Osteocyte (in vitro differentiated cells): ENCODE measurements at regions not wholly inside any gene's neighbourhood (a gene's known extent, or its start where the extent isn't known, plus 50 kb on each side); places are given as distances from the start of the nearest gene placed in this dataset.
"Not testable (repeated sequence)": the region's sequence is repeated elsewhere in the genome, so short reads cannot be mapped to it uniquely, and the experiment has no call there.

ENCODE experiments used
- DNase-seq: peaks from one replicate; pipeline ENCODE4 v3.0.0; 2021; ENCODE audit warnings: mixed read lengths; ENCODE audit not compliant: unreplicated experiment; ENCODE audit errors: extremely low spot score
- H3K27ac Mint-ChIP-seq: one replicate; pipeline ENCODE4 v1.8.0; 2021; ENCODE audit warnings: mild to moderate bottlenecking, mixed read lengths; ENCODE audit not compliant: unreplicated experiment
- H3K27me3 Mint-ChIP-seq: one replicate; pipeline ENCODE4 v1.8.0; 2021; ENCODE audit warnings: mixed read lengths; ENCODE audit not compliant: unreplicated experiment
- H3K36me3 Mint-ChIP-seq: one replicate; pipeline ENCODE4 v1.8.0; 2021; ENCODE audit warnings: mixed read lengths; ENCODE audit not compliant: unreplicated experiment
- H3K4me1 Mint-ChIP-seq: one replicate; pipeline ENCODE4 v1.8.0; 2021; ENCODE audit warnings: mixed read lengths; ENCODE audit not compliant: unreplicated experiment
- H3K4me3 Mint-ChIP-seq: one replicate; pipeline ENCODE4 v1.8.0; 2021; ENCODE audit warnings: mild to moderate bottlenecking, moderate library complexity, mixed read lengths; ENCODE audit not compliant: unreplicated experiment
- H3K9me3 Mint-ChIP-seq: one replicate; pipeline ENCODE4 v1.8.0; 2021; ENCODE audit warnings: mixed read lengths; ENCODE audit not compliant: unreplicated experiment

DNA sequence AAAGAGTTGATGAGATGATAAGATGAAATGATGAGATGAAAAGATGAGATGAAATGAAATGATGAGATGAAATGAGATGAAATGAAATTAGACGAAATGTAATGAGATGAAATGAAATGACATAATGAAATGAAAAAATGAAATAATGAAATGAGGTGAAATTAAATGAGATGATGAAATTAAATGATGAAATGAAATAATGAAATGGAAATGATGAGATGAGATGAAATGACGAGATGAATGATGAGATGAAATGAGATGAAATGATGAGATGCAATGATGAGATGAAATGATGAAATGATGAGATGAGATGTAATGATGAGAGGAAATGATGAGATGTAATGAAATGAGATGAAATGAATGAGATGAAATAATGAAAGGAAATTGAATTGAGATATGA is 339.3 kb upstream of the PLGLB1 start:
- H3K36me3 Mint-ChIP-seq, H3K27me3 Mint-ChIP-seq, H3K27ac Mint-ChIP-seq, H3K9me3 Mint-ChIP-seq, H3K4me1 Mint-ChIP-seq, DNase-seq, H3K4me3 Mint-ChIP-seq: not testable (repeated sequence)

- DNase-seq, H3K9me3 Mint-ChIP-seq, H3K4me1 Mint-ChIP-seq, H3K27ac Mint-ChIP-seq, H3K36me3 Mint-ChIP-seq, H3K27me3 Mint-ChIP-seq, H3K4me3 Mint-ChIP-seq: not testable (repeated sequence)
Observed at GRCh38 chr2:87361805-87362204, 340.2 kb upstream of the PLGLB1 start.

DNA sequence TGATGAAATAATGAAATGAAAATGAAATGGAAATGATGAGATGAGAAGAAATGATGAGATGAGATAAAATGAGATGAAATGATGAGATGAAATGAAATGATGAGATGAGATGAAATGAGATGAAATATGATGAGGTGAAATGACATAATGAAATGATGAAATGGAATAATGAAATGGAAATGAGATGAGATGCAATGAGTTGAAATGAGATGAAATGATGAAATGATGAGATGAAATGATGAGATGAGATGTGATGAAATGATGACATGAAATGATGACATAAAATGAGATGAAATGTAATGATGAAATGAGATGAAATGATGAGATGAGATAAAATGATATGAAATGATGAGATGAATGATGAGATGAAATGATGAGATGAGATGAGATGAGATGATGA is 342.7 kb upstream of the PLGLB1 start:
- H3K9me3 Mint-ChIP-seq, DNase-seq, H3K27ac Mint-ChIP-seq, H3K4me1 Mint-ChIP-seq, H3K36me3 Mint-ChIP-seq, H3K27me3 Mint-ChIP-seq, H3K4me3 Mint-ChIP-seq: not testable (repeated sequence)

- H3K4me3 Mint-ChIP-seq, H3K27me3 Mint-ChIP-seq, H3K36me3 Mint-ChIP-seq, H3K27ac Mint-ChIP-seq, H3K9me3 Mint-ChIP-seq, H3K4me1 Mint-ChIP-seq, DNase-seq: not testable (repeated sequence)
Observed at GRCh38 chr2:87365038-87365437, 343.4 kb upstream of the PLGLB1 start.

DNA sequence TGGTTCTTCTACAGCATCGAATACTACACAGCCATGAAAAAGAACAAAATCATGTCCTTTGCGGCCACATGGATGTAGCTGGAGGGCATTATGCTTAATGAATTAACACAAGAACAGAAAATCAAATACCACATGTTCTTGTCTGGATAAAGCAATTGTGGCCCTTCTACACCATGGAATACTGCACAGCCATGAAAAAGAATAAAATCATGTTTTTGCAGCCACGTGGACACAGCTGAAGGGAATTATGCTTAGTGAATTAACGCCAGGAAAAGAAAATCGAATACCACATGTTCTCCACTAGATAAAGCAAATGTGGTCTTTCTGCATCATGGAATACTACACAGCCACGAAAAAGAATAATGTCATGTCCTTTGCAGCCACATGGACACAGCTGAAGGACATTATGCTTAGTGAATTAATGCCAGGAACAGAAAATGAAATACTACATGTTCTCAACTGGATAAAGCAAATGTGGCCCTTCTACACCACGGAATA is 361.8 kb upstream of the PLGLB2 start:
- H3K36me3 Mint-ChIP-seq, result not testable (repeated sequence)

DNA sequence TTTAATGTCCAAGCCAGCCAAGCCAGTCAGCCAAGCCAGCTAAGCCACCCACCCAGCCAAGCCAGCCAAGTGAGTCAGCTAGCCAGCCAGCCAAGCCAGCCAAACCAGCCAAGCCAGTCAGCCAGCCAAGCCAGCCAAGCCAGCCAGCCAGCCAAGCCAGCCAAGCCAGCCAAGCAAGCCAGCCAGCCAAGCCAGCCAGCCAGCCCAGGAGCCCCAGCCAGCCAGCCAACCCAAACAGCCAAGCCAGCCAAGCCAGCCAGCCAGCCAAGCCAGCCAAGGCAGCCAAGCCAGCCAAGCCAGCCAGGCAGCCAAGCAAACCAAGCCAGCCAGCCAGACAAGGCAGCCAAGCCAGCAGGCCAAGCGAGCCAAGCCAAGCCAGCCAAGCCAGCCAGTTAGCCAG is 352.1 kb upstream of the PLGLB2 start:
- not testable (repeated sequence) for H3K27me3 Mint-ChIP-seq, H3K4me1 Mint-ChIP-seq, H3K36me3 Mint-ChIP-seq, H3K27ac Mint-ChIP-seq, H3K4me3 Mint-ChIP-seq, H3K9me3 Mint-ChIP-seq
- peak; percentile 81 for DNase-seq

More for the DNA sequence above, 361.8 kb upstream of the PLGLB2 start:
- not testable (repeated sequence) for H3K9me3 Mint-ChIP-seq, H3K4me1 Mint-ChIP-seq, H3K27me3 Mint-ChIP-seq, H3K4me3 Mint-ChIP-seq, DNase-seq, H3K27ac Mint-ChIP-seq

DNA sequence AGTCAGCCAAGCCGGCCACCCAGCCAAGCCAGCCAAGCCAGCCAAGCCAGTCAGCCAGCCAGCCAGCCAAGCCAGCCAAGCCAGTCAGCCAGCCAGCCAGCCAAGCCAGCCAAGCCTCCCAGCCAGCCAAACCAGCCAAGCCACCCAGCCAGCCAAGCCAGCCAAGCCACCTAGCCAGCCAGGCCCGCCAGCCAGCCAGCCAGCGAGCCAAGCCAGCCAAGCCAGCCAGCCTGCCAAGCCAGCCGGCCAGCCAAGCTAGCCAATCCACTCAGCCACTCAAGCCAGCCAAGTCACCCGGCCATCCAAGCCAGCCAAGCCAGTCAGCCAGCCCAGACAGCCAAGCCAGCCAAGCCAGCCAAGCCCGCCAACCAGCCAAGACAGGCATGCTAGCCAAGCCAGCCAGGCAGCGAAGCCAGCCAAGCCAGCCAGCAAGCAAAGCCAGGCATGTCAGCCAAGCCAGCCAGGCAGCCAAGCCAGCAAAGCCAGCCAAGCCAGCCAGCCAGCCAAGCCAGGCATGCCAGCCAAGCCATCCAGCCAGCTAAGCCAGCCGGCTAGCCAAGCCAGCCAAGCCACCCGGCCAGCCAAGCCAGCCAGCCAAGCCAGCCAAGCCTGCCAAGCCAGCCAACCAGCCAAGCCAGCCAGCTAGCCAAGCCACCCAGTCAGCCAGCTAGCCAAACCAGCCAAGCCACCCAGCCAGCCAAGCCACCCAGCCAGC is 351.2 kb upstream of the PLGLB2 start:
- not testable (repeated sequence) for H3K9me3 Mint-ChIP-seq, H3K27me3 Mint-ChIP-seq, H3K27ac Mint-ChIP-seq, H3K4me1 Mint-ChIP-seq, H3K4me3 Mint-ChIP-seq, H3K36me3 Mint-ChIP-seq
- DNase-seq, result peak; percentile 76

DNA sequence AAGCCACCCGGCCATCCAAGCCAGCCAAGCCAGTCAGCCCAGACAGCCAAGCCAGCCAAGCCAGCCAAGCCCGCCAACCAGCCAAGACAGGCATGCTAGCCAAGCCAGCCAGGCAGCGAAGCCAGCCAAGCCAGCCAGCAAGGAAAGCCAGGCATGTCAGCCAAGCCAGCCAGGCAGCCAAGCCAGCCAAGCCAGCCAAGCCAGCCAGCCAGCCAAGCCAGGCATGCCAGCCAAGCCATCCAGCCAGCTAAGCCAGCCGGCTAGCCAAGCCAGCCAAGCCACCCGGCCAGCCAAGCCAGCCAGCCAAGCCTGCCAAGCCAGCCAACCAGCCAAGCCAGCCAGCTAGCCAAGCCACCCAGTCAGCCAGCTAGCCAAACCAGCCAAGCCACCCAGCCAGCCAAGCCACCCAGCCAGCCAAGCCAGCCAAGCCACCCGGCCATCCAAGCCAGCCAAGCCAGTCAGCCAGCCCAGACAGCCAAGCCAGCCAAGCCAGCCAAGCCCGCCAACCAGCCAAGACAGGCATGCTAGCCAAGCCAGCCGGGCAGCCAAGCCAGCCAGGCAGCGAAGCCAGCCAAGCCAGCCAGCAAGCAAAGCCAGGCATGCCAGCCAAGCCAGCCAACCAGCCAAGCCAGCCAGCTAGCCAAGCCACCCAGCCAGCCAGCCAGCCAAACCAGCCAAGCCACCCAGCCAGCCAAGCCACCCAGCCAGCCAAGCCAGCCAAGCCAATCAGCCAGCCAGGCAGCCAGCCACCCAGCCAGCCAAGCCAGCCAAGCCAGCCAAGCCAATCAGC is 350.4 kb upstream of the PLGLB2 start:
- H3K9me3 Mint-ChIP-seq, H3K36me3 Mint-ChIP-seq, H3K27ac Mint-ChIP-seq, H3K4me3 Mint-ChIP-seq, H3K4me1 Mint-ChIP-seq, H3K27me3 Mint-ChIP-seq: not testable (repeated sequence)
- DNase-seq, result peak; percentile 79

DNA sequence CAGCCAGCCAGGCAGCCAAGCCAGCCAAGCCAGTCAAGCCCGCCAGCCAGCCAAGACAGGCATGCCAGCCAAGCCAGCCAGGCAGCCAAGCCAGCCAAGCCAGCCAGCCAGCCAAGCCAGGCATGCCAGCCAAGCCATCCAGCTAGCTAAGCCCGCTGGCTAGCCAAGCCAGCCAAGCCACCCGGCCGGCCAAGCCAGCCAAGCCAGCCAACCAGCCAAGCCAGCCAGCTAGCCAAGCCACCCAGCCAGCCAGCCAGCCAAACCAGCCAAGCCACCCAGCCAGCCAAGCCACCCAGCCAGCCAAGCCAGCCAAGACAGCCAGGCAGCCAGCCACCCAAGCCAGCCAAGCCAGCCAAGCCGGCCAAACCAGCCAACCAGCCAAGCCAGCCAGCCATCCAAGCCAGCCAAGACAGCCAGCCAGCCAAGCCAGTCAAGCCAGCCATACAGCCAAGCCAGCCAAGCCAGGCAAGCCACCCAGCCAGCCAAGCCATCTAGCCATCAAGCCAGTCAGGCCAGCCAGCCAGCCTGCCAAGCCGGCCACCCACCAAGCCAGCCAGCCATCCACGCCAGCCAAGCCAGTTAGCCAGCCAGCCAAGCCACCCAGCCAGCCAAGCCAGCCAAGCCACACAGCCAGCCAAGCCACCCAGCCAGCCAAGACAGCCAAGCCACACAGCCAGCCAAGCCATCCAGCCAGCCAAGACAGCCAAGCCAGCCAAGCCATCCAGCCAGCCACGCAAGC is 349.2 kb upstream of the PLGLB2 start:
- not testable (repeated sequence) for H3K4me1 Mint-ChIP-seq, H3K4me3 Mint-ChIP-seq, H3K9me3 Mint-ChIP-seq, H3K27ac Mint-ChIP-seq, H3K27me3 Mint-ChIP-seq, H3K36me3 Mint-ChIP-seq
- DNase-seq, result peak; percentile 88
